GM18505 (cell line): ENCODE measurements at regions not wholly inside any gene's neighbourhood (a gene's known extent, or its start where the extent isn't known, plus 50 kb on each side); places are given as distances from the start of the nearest gene placed in this dataset.

Experiments used
- ATAC-seq: cut with Tn5 transposase; IDR thresholded peaks from one replicate; pipeline ENCODE4 v1.9.1; 2021; ENCODE audit not compliant: unreplicated experiment
- POLR2A ChIP-seq: IDR thresholded peaks from 4 replicates; pipeline ENCODE4 v1.6.1; 2011; ENCODE audit warnings: borderline replicate concordance; ENCODE audit not compliant: insufficient read depth, insufficient read length; ENCODE audit errors: extremely low read depth

- ATAC-seq: no peak
- TF ChIP-seq POLR2A: no peak
Observed at GRCh38 chr3:176690083-176690869, 507.0 kb downstream of the TBL1XR1 start.

GRCh38 chr3:176687754-176688153 is 509.5 kb downstream of the TBL1XR1 start:
- TF ChIP-seq POLR2A: no peak

GRCh38 chr3:176683382-176683781 is 513.9 kb downstream of the TBL1XR1 start:
- TF ChIP-seq POLR2A: no peak
- no peak for ATAC-seq

More at GRCh38 chr3:176687754-176688153, 509.5 kb downstream of the TBL1XR1 start:
- ATAC-seq: no peak

- ATAC-seq: no peak
- no peak for TF ChIP-seq POLR2A
Observed at GRCh38 chr3:176663837-176664831, 533.1 kb downstream of the TBL1XR1 start.

- no peak for ATAC-seq
- TF ChIP-seq POLR2A: no peak
Observed at GRCh38 chr3:176663387-176663786, 533.9 kb downstream of the TBL1XR1 start.

- no peak for ATAC-seq
- no peak for TF ChIP-seq POLR2A
Observed at GRCh38 chr3:176661432-176661964, 535.8 kb downstream of the TBL1XR1 start.

GRCh38 chr3:176655404-176656094 is 541.7 kb downstream of the TBL1XR1 start:
- no peak for TF ChIP-seq POLR2A
- ATAC-seq: no peak

- ATAC-seq: no peak
- TF ChIP-seq POLR2A: no peak
Observed at GRCh38 chr3:176651622-176652021, 545.7 kb downstream of the TBL1XR1 start.

- TF ChIP-seq POLR2A: no peak
- no peak for ATAC-seq
Observed at GRCh38 chr3:176650478-176650877, 546.8 kb downstream of the TBL1XR1 start.

- ATAC-seq: no peak
- TF ChIP-seq POLR2A: no peak
Observed at GRCh38 chr3:176647987-176648386, 549.3 kb downstream of the TBL1XR1 start.

- TF ChIP-seq POLR2A: no peak
Observed at GRCh38 chr3:176633511-176633910, 563.8 kb downstream of the TBL1XR1 start.

GRCh38 chr3:176632925-176633324 is 564.4 kb downstream of the TBL1XR1 start:
- ATAC-seq: no peak

More at GRCh38 chr3:176633511-176633910, 563.8 kb downstream of the TBL1XR1 start:
- ATAC-seq: no peak

GRCh38 chr3:176631165-176631564 is 566.1 kb downstream of the TBL1XR1 start:
- ATAC-seq: no peak
- TF ChIP-seq POLR2A: no peak

More at GRCh38 chr3:176632925-176633324, 564.4 kb downstream of the TBL1XR1 start:
- TF ChIP-seq POLR2A: no peak
